Gastroesophageal sphincter (tissue), 4 donors: ENCODE measurements at regions not wholly inside any gene's neighbourhood (a gene's known extent, or its start where the extent isn't known, plus 50 kb on each side); places are given as distances from the start of the nearest gene placed in this dataset.

ENCODE experiments used
- ATAC-seq: fragments of 150-250 bp; one replicate; pipeline ENCODE4 v1.9.1; 2016; ENCODE audit warnings: mild to moderate bottlenecking, moderate library complexity
- H3K27ac ChIP-seq, 4 donors: fragments of 200-600 bp; sonication (generic) in 3 of 4; 1 replicate in 3 of 4; 2 replicates in 1 of 4; pipeline ENCODE4 v1.5.1; 2016 to 2019
- H3K27me3 ChIP-seq: fragments of 200-600 bp; sonication (generic); one replicate; pipeline ENCODE4 v1.5.1; 2019
- H3K36me3 ChIP-seq, 2 donors: fragments of 200-600 bp; sonication (generic); one replicate each; pipeline ENCODE4 v1.5.1; 2019; ENCODE audit warnings: control low read depth in 1 of 2
- H3K4me1 ChIP-seq, 3 donors: fragments of 200-600 bp; sonication (generic); 1 replicate in 2 of 3; 2 replicates in 1 of 3; pipeline ENCODE4 v1.5.1; 2016 to 2019; ENCODE audit warnings: control low read depth in 2 of 3
- H3K4me3 ChIP-seq, 2 donors: fragments of 200-600 bp; sonication (generic); one replicate each; pipeline ENCODE4 v1.5.1; 2019; ENCODE audit warnings: mild to moderate bottlenecking in 1 of 2, moderate library complexity in 1 of 2
- H3K9me3 ChIP-seq, 3 donors: fragments of 200-600 bp; sonication (generic); one replicate each; pipeline ENCODE4 v1.5.1; 2017 to 2019; ENCODE audit warnings: control low read depth in 2 of 3
- CTCF ChIP-seq, 4 experiments: fragments of 200-600 bp in 2 of 4; fragments of 450-650 bp in 2 of 4; sonication (generic) in 1 of 4; IDR thresholded peaks; one replicate each; pipeline ENCODE4 v1.5.1; 2017 to 2019; ENCODE audit warnings: antibody characterized with exemption in 4 of 4, mild to moderate bottlenecking in 2 of 4, moderate library complexity in 2 of 4
- EP300 ChIP-seq: sonication (generic); formaldehyde crosslinking; IDR thresholded peaks from one replicate; pipeline ENCODE4 v1.6.1; 2017; ENCODE audit warnings: antibody characterized with exemption, mild to moderate bottlenecking
- POLR2A ChIP-seq, 2 donors: fragments of 450-650 bp; IDR thresholded peaks; one replicate each; pipeline ENCODE4 v1.6.1; 2017; ENCODE audit warnings: antibody characterized with exemption in 2 of 2, mild to moderate bottlenecking in 2 of 2, moderate library complexity in 1 of 2
- POLR2AphosphoS5 ChIP-seq: sonication (generic); formaldehyde crosslinking; IDR thresholded peaks from one replicate; pipeline ENCODE4 v1.6.1; 2017; ENCODE audit warnings: antibody characterized with exemption
- WGBS, 2 donors: methylation state at CpG; one replicate each; pipeline ENCODE4 v1.1.5; 2018; ENCODE audit warnings: low coverage in 1 of 2; 5-methylcytosine and 5-hydroxymethylcytosine counted together

- WGBS, 2 donors, result 76 to 85% methylated on average over 2 to 5 of the region's 5 CpGs
- peaks cover 0 to 9% (median 0%) of the 10 kb centered on the region in 3 donors for H3K9me3 ChIP-seq
These were observed 698.4 kb downstream of the TBC1D22A start for GRCh38 chr22:47460861-47461260.

GRCh38 chr22:47460176-47460575 lies 697.7 kb downstream of the TBC1D22A start:
- no peak for ATAC-seq
- peaks cover 20% of the 10 kb centered on the region for H3K27me3 ChIP-seq
- WGBS, 2 donors, result 70% methylated on average over 2 of the region's 3 CpGs; no CpG with 5 or more reads in 1 of the 2 donors
- no peak overlapping the region for H3K4me3 ChIP-seq
- no peaks in the 10 kb centered on the region for H3K4me1 ChIP-seq
- peaks cover 0 to 12% (median 0%) of the 10 kb centered on the region in 3 donors for H3K9me3 ChIP-seq
- no peak for TF ChIP-seq EP300
- TF ChIP-seq POLR2AphosphoS5, result no peak
- TF ChIP-seq POLR2A (IDR thresholded peaks at IDR 0.05), result no peak
- TF ChIP-seq CTCF (IDR thresholded peaks at IDR 0.05), result no peak
- H3K36me3 ChIP-seq, result no peaks in the 10 kb centered on the region
- H3K27ac ChIP-seq, result no peak overlapping the region

More at GRCh38 chr22:47460861-47461260, 698.4 kb downstream of the TBC1D22A start:
- TF ChIP-seq POLR2AphosphoS5 (no peak), CTCF (IDR thresholded peaks at IDR 0.05) (no peak), EP300 (no peak), POLR2A (IDR thresholded peaks at IDR 0.05) (no peak)
- Histone ChIP-seq H3K4me1 (no peaks in the 10 kb centered on the region), H3K27me3 (peaks cover 24% of the 10 kb centered on the region), H3K4me3 (no peak overlapping the region), H3K27ac (no peak overlapping the region), H3K36me3 (no peaks in the 10 kb centered on the region)
- ATAC-seq, result no peak

GRCh38 chr22:47458348-47458747 lies 695.9 kb downstream of the TBC1D22A start:
- no peak for ATAC-seq
- no peaks in the 10 kb centered on the region for H3K36me3 ChIP-seq
- peaks cover 0 to 30% (median 0%) of the 10 kb centered on the region in 3 donors for H3K9me3 ChIP-seq
- no peak overlapping the region for H3K4me3 ChIP-seq
- no peaks in the 10 kb centered on the region for H3K4me1 ChIP-seq
- peaks cover 8% of the 10 kb centered on the region for H3K27me3 ChIP-seq
- TF ChIP-seq POLR2A (IDR thresholded peaks at IDR 0.05), result no peak
- H3K27ac ChIP-seq, result no peak overlapping the region
- WGBS, 2 donors, result 84 to 92% methylated on average over 5 of the region's 8 CpGs

- Histone ChIP-seq H3K9me3 (peaks cover 0 to 37% (median 0%) of the 10 kb centered on the region in 3 donors), H3K27ac (no peak overlapping the region), H3K4me1 (no peaks in the 10 kb centered on the region), H3K4me3 (no peak overlapping the region), H3K36me3 (no peaks in the 10 kb centered on the region), H3K27me3 (peaks cover 8% of the 10 kb centered on the region)
- ATAC-seq, result no peak
- TF ChIP-seq EP300, result no peak
- TF ChIP-seq POLR2AphosphoS5, result no peak
- TF ChIP-seq POLR2A (IDR thresholded peaks at IDR 0.05), result no peak
- no peak for TF ChIP-seq CTCF (IDR thresholded peaks at IDR 0.05)
- 90 to 91% methylated on average over 4 to 10 of the region's 23 CpGs for whole genome bisulfite sequencing, 2 donors
These were observed 695.3 kb downstream of the TBC1D22A start for GRCh38 chr22:47457509-47458300.

- no peaks in the 10 kb centered on the region for H3K4me1 ChIP-seq
- peaks cover 0 to 38% (median 0%) of the 10 kb centered on the region in 3 donors for H3K9me3 ChIP-seq
- H3K27me3 ChIP-seq, result peaks cover 8% of the 10 kb centered on the region
- no peak for ATAC-seq
- no peak overlapping the region for H3K27ac ChIP-seq
- no peak for TF ChIP-seq CTCF (IDR thresholded peaks at IDR 0.05)
- H3K36me3 ChIP-seq, result no peaks in the 10 kb centered on the region
- 100% methylated on average over 3 of the region's 14 CpGs; no CpG with 5 or more reads in 1 of the 2 donors for WGBS, 2 donors
- H3K4me3 ChIP-seq, result no peak overlapping the region
These were observed 694.6 kb downstream of the TBC1D22A start for GRCh38 chr22:47457021-47457420.
